ENCODE measurements at regions not wholly inside any gene's neighbourhood (a gene's known extent, or its start where the extent isn't known, plus 50 kb on each side); places are given as distances from the start of the nearest gene placed in this dataset.

DNA sequence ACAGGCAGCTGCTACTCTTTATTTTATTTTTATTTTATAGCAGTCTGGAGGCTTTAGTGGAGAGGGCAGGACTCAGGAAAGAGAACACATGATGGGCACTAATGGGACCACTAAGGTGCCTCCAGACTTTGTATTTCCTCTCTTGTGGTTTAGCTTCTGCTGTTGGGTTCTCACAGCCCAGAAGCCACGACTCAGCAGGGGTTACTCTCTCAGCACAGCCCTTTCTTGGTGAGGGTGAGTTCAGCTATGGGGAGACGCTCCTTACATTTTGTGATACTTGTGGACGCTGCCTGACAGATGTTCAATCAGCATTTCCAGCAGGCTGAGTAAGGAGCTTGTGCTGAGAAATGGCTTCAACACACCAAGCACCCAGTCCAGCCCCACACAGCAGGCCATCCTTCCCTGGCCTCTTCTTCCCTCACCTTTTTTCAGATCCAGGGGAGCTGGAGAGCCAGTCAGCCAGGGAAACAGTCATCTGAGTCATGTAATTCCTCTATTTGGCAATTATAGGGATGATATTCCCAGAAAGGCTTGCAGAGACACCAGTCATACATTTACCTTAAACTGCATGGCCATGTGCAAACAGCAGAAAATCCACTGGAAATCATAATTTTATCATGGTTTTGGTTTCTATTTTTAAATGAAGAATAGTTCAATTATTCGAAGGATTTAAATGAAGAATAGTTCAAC is 53.2 kb upstream of the RAB3GAP2 start:
- Histone ChIP-seq H3K4me2 (ENCODE audit: low read length) (no peak overlapping the region), H3K9me3 (ENCODE audit: control insufficient read depth, insufficient read depth, low read length) (no peaks in the 10 kb centered on the region), H3K4me3 (ENCODE audit: low read length) (no peak overlapping the region), H4K20me1 (ENCODE audit: control insufficient read depth, insufficient read depth, low read depth, low read length) (no peaks in the 10 kb centered on the region), H3F3A (ENCODE audit: control insufficient read depth, insufficient read depth) (no peaks in the 10 kb centered on the region), H3K9me2 (replicated peaks; ENCODE audit: control insufficient read depth, low read length) (no peaks in the 10 kb centered on the region), H3K36me3 (ENCODE audit: control insufficient read depth, low read length) (no peaks in the 10 kb centered on the region), H3K27ac (ENCODE audit: low read depth, low read length) (no peak overlapping the region), H3K4me1 (ENCODE audit: control insufficient read depth, low read length) (no peaks in the 10 kb centered on the region), H3K27me3 (ENCODE audit: control insufficient read depth, low read length) (no peaks in the 10 kb centered on the region), H3K79me2 (ENCODE audit: control insufficient read depth, low read length) (no peaks in the 10 kb centered on the region)
- no peak for TF ChIP-seq EZH2phosphoT487 (IDR thresholded peaks at IDR 0.05; ENCODE audit: borderline replicate concordance, low read length)
- TF ChIP-seq CTCF (IDR thresholded peaks at IDR 0.05; ENCODE audit: low read depth, low read length, poor library complexity, severe bottlenecking): no peak

DNA sequence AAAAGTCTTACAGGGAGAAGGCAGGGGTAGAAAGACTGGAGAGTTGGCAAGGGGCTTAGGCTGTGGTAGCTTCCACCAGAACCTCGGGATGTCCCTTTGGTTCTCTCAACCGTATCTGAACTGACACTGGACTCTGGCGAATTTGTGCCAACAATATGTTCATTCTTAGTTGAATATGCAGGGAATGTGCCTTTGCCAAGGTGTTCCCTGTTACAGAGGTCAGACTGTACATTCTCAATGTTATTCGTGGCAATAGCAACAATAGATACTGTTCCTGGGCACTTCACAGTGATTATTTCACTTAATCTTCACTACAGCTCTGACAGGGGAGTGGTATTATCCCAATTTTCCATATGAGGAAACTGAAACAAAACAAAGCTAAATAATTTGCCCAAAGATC is 51.5 kb upstream of the RAB3GAP2 start:
- Histone ChIP-seq H3K4me1 (ENCODE audit: control insufficient read depth, low read length) (no peaks in the 10 kb centered on the region), H3K4me3 (ENCODE audit: low read length) (no peak overlapping the region), H4K20me1 (ENCODE audit: control insufficient read depth, insufficient read depth, low read depth, low read length) (no peaks in the 10 kb centered on the region), H3K9me3 (ENCODE audit: control insufficient read depth, insufficient read depth, low read length) (no peaks in the 10 kb centered on the region), H3K9me2 (replicated peaks; ENCODE audit: control insufficient read depth, low read length) (no peaks in the 10 kb centered on the region), H3F3A (ENCODE audit: control insufficient read depth, insufficient read depth) (no peaks in the 10 kb centered on the region), H3K79me2 (ENCODE audit: control insufficient read depth, low read length) (no peaks in the 10 kb centered on the region), H3K36me3 (ENCODE audit: control insufficient read depth, low read length) (no peaks in the 10 kb centered on the region), H3K4me2 (ENCODE audit: low read length) (no peak overlapping the region), H3K27ac (ENCODE audit: low read depth, low read length) (no peak overlapping the region), H3K27me3 (ENCODE audit: control insufficient read depth, low read length) (no peaks in the 10 kb centered on the region)
- TF ChIP-seq CTCF (IDR thresholded peaks at IDR 0.05; ENCODE audit: low read depth, low read length, poor library complexity, severe bottlenecking) (no peak), EZH2phosphoT487 (IDR thresholded peaks at IDR 0.05; ENCODE audit: borderline replicate concordance, low read length) (no peak)

GRCh38 chr1:220322570-220322969 is 50.3 kb upstream of the RAB3GAP2 start:
- no peaks in the 10 kb centered on the region for H3K4me1 ChIP-seq (ENCODE audit: control insufficient read depth, low read length)
- H3K4me2 ChIP-seq (ENCODE audit: low read length): no peak overlapping the region
- no peaks in the 10 kb centered on the region for H3F3A ChIP-seq (ENCODE audit: control insufficient read depth, insufficient read depth)
- no peaks in the 10 kb centered on the region for H3K9me3 ChIP-seq (ENCODE audit: control insufficient read depth, insufficient read depth, low read length)
- H3K79me2 ChIP-seq (ENCODE audit: control insufficient read depth, low read length): no peaks in the 10 kb centered on the region
- no peaks in the 10 kb centered on the region for H3K27me3 ChIP-seq (ENCODE audit: control insufficient read depth, low read length)
- H3K27ac ChIP-seq (ENCODE audit: low read depth, low read length): no peak overlapping the region
- H3K9me2 ChIP-seq (replicated peaks; ENCODE audit: control insufficient read depth, low read length): no peaks in the 10 kb centered on the region
- H3K4me3 ChIP-seq (ENCODE audit: low read length): no peak overlapping the region
- TF ChIP-seq EZH2phosphoT487 (IDR thresholded peaks at IDR 0.05; ENCODE audit: borderline replicate concordance, low read length) (no peak), CTCF (IDR thresholded peaks at IDR 0.05; ENCODE audit: low read depth, low read length, poor library complexity, severe bottlenecking) (no peak)
- H3K36me3 ChIP-seq (ENCODE audit: control insufficient read depth, low read length): no peaks in the 10 kb centered on the region
- H4K20me1 ChIP-seq (ENCODE audit: control insufficient read depth, insufficient read depth, low read depth, low read length): no peaks in the 10 kb centered on the region

Measured in DOHH2 (cell line).